Ovary (tissue), 7 donors: ENCODE measurements at regions not wholly inside any gene's neighbourhood (a gene's known extent, or its start where the extent isn't known, plus 50 kb on each side); places are given as distances from the start of the nearest gene placed in this dataset.

Source experiments
- DNase-seq, 5 donors: peaks; one replicate each; pipeline ENCODE4 v3.0.0-alpha.2; 2019 to 2020
- H3K27ac ChIP-seq, 2 donors: fragments of 200-600 bp; one replicate each; pipeline versions ENCODE4 v1.5.1 to v1.8.0; 2019 to 2022
- H3K27me3 ChIP-seq: fragments of 200-600 bp; one replicate; pipeline ENCODE4 v1.8.0; 2022
- H3K36me3 ChIP-seq: fragments of 200-600 bp; sonication (generic); one replicate; pipeline ENCODE4 v1.5.1; 2019
- H3K4me1 ChIP-seq: one replicate; pipeline ENCODE4 v1.8.1; 2013; ENCODE audit warnings: mild to moderate bottlenecking, moderate library complexity; ENCODE audit not compliant: insufficient read depth
- H3K4me3 ChIP-seq: fragments of 200-600 bp; sonication (generic); one replicate; pipeline ENCODE4 v1.5.1; 2017
- H3K9me3 ChIP-seq, 2 donors: fragments of 200-600 bp in 1 of 2; sonication (generic) in 1 of 2; one replicate each; pipeline versions ENCODE4 v1.5.1 to v1.8.1; 2013 to 2019; ENCODE audit warnings: mild to moderate bottlenecking in 1 of 2, moderate library complexity in 1 of 2
- CTCF ChIP-seq, 3 donors: fragments of 450-650 bp in 2 of 3; fragments of 200-600 bp in 1 of 3; IDR thresholded peaks; one replicate each; pipeline versions ENCODE4 v1.5.1 to v1.8.0; 2016 to 2022; ENCODE audit warnings: antibody characterized with exemption in 3 of 3, mild to moderate bottlenecking in 1 of 3
- EP300 ChIP-seq: sonication (generic); formaldehyde crosslinking; IDR thresholded peaks from one replicate; pipeline ENCODE4 v1.6.1; 2017; ENCODE audit warnings: antibody characterized with exemption
- POLR2A ChIP-seq: fragments of 450-650 bp; IDR thresholded peaks from one replicate; pipeline ENCODE4 v1.6.1; 2017; ENCODE audit warnings: antibody characterized with exemption, mild to moderate bottlenecking, moderate library complexity
- WGBS, 3 donors: extraction: QIAGEN DNeasy Blood & Tissue Kit in 1 of 3; methylation state at CpG; one replicate each; pipeline versions ENCODE4 v1.1.5 to v1.1.7; 2013 to 2017; 5-methylcytosine and 5-hydroxymethylcytosine counted together
- intact Hi-C, 4 donors: fragments of 100-400 bp; cut with DNase I; formaldehyde crosslinking; loops; one replicate each; pipeline versions ENCODE4 v1.11.0 to v1.15.1; 2022 to 2023
- donor health status: DM: no; HTN: no; CAD: no; lungs with moderate emphysema.
- donor health status: DM: no; HTN: no; CAD: no.
- donor health status: Bipolar disorder and iron deficiency.
- donor health status: DM: no; HTN: no; CAD: no.
- donor health status: DM: yes; HTN: yes; CAD: no.

GRCh38 chr13:32960626-32961025 is 55.6 kb upstream of the KL start:
- intact Hi-C loops: no loop called here
- Histone ChIP-seq H3K4me3 (no peak overlapping the region), H3K4me1 (no peaks in the 10 kb centered on the region), H3K9me3 (no peaks in the 10 kb centered on the region), H3K36me3 (no peaks in the 10 kb centered on the region), H3K27ac (no peak overlapping the region), H3K27me3 (no peaks in the 10 kb centered on the region)
- TF ChIP-seq POLR2A (no peak), EP300 (no peak), CTCF (IDR thresholded peaks at IDR 0.05) (no peak)
- 88 to 90% (median 89%) methylated on average over 4 of the region's 4 CpGs for whole genome bisulfite sequencing, 3 donors
- DNase-seq: no peak

GRCh38 chr13:32961724-32962123 is 54.5 kb upstream of the KL start:
- intact Hi-C loops: no loop called here

GRCh38 chr13:32962342-32962741 is 53.9 kb upstream of the KL start:
- TF ChIP-seq CTCF (IDR thresholded peaks at IDR 0.05) (no peak), POLR2A (no peak), EP300 (no peak)
- no peaks in the 10 kb centered on the region for H3K27me3 ChIP-seq
- no peaks in the 10 kb centered on the region for H3K9me3 ChIP-seq
- H3K27ac ChIP-seq: no peak overlapping the region
- DNase-seq: no peak
- H3K4me3 ChIP-seq: no peak overlapping the region
- H3K36me3 ChIP-seq: no peaks in the 10 kb centered on the region
- intact Hi-C loops: no loop called here
- no peaks in the 10 kb centered on the region for H3K4me1 ChIP-seq
- 90 to 93% (median 91%) methylated on average over 2 of the region's 2 CpGs for WGBS, 3 donors

More at GRCh38 chr13:32961724-32962123, 54.5 kb upstream of the KL start:
- H3K27me3 ChIP-seq: no peaks in the 10 kb centered on the region
- no peaks in the 10 kb centered on the region for H3K36me3 ChIP-seq
- no peak overlapping the region for H3K4me3 ChIP-seq
- no peak overlapping the region for H3K27ac ChIP-seq
- DNase-seq: no peak
- no peaks in the 10 kb centered on the region for H3K4me1 ChIP-seq
- H3K9me3 ChIP-seq: no peaks in the 10 kb centered on the region
- no peak for TF ChIP-seq CTCF (IDR thresholded peaks at IDR 0.05)
- TF ChIP-seq POLR2A: no peak
- no peak for TF ChIP-seq EP300
- WGBS, 3 donors: 91 to 100% (median 92%) methylated on average over 1 of the region's 1 CpG

DNA sequence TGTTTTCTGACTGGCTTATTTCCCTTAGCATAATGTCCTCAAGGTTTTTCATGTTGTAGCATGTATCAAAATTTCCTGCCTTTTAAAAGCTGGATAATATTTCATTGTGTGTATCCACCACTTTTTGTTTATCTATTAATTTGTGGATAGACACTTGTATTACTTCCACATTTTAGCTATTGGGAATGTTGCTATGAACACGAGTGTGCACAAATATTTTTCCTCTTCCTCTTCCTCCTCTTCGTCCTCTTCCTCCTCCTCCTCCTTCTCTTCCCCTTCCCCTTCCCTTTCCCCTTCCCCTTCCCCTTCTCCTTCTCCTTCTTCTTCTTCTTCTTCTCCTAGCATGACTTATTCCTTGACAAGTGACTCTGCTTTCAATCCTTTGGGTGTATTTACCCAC is 51.2 kb upstream of the KL start:
- no peak overlapping the region for H3K4me3 ChIP-seq
- H3K36me3 ChIP-seq: no peaks in the 10 kb centered on the region
- no peak overlapping the region for H3K27ac ChIP-seq
- no peaks in the 10 kb centered on the region for H3K9me3 ChIP-seq
- TF ChIP-seq POLR2A: no peak
- TF ChIP-seq EP300: no peak
- TF ChIP-seq CTCF (IDR thresholded peaks at IDR 0.05): no peak
- intact Hi-C loops: no loop called here
- no peaks in the 10 kb centered on the region for H3K4me1 ChIP-seq
- DNase-seq: no peak
- 75 to 79% (median 78%) methylated on average over 2 of the region's 2 CpGs for WGBS, 3 donors
- H3K27me3 ChIP-seq: no peaks in the 10 kb centered on the region
